H9 (cell line): ENCODE measurements at regions not wholly inside any gene's neighbourhood (a gene's known extent, or its start where the extent isn't known, plus 50 kb on each side); places are given as distances from the start of the nearest gene placed in this dataset.

Experiments
- DNase-seq: peaks from one replicate; pipeline ENCODE4 v3.0.0-alpha.2; 2017
- H2AFZ ChIP-seq: one replicate; pipeline ENCODE4 v1.6.1; 2013; ENCODE audit warnings: mild to moderate bottlenecking, low read length, control low read depth, moderate library complexity
- H2AK5ac ChIP-seq: 2 replicates; pipeline ENCODE4 v1.6.1; 2013; ENCODE audit warnings: low read length, control low read depth, mixed read lengths; ENCODE audit not compliant: insufficient read length
- H2BK120ac ChIP-seq: one replicate; pipeline ENCODE4 v1.6.1; 2013; ENCODE audit warnings: low read depth, mild to moderate bottlenecking, low read length, control low read depth, inconsistent platforms; ENCODE audit not compliant: poor library complexity, severe bottlenecking
- H2BK12ac ChIP-seq: 2 replicates; pipeline ENCODE4 v1.6.1; 2013; ENCODE audit warnings: low read length, control low read depth, mixed read lengths, low read depth; ENCODE audit not compliant: insufficient read length
- H2BK15ac ChIP-seq: 2 replicates; pipeline ENCODE4 v1.6.1; 2013; ENCODE audit warnings: low read depth, low read length, control low read depth
- H2BK20ac ChIP-seq: one replicate; pipeline ENCODE4 v1.6.1; 2013; ENCODE audit warnings: low read depth, mild to moderate bottlenecking, low read length, control low read depth, inconsistent platforms; ENCODE audit not compliant: poor library complexity, severe bottlenecking
- H2BK5ac ChIP-seq: 2 replicates; pipeline ENCODE4 v1.6.1; 2013; ENCODE audit warnings: low read length, control low read depth, mixed read lengths; ENCODE audit not compliant: insufficient read length
- H3K14ac ChIP-seq: 2 replicates; pipeline ENCODE4 v1.6.1; 2013; ENCODE audit warnings: low read length, control low read depth; ENCODE audit not compliant: insufficient read depth
- H3K18ac ChIP-seq: 2 replicates; pipeline ENCODE4 v1.6.1; 2013; ENCODE audit warnings: low read depth, mild to moderate bottlenecking, mixed read lengths, low read length, control low read depth; ENCODE audit not compliant: insufficient read length
- H3K23ac ChIP-seq: 2 replicates; pipeline ENCODE4 v1.6.1; 2013; ENCODE audit warnings: low read length, control low read depth, mixed read lengths, low read depth; ENCODE audit not compliant: insufficient read length
- H3K23me2 ChIP-seq: 2 replicates; pipeline ENCODE4 v1.6.1; 2013; ENCODE audit warnings: low read depth, mild to moderate bottlenecking, mixed read lengths, low read length, control low read depth; ENCODE audit not compliant: insufficient read length, poor library complexity, severe bottlenecking
- H3K27ac ChIP-seq: 2 replicates; pipeline ENCODE4 v1.5.1; 2013; ENCODE audit warnings: low read length, control low read depth, mixed read lengths, low read depth; ENCODE audit not compliant: insufficient read length
- H3K27me3 ChIP-seq: 2 replicates; pipeline ENCODE4 v1.6.1; 2013; ENCODE audit warnings: low read length, control low read depth, inconsistent platforms; ENCODE audit not compliant: insufficient read depth
- H3K4ac ChIP-seq: 2 replicates; pipeline ENCODE4 v1.6.1; 2013; ENCODE audit warnings: low read depth, mild to moderate bottlenecking, control low read depth, inconsistent platforms, low read length, moderate library complexity
- H3K4me1 ChIP-seq: 2 replicates; pipeline ENCODE4 v1.6.1; 2013; ENCODE audit warnings: low read length, control low read depth, inconsistent platforms; ENCODE audit not compliant: insufficient read depth
- H3K4me2 ChIP-seq: 2 replicates; pipeline ENCODE4 v1.6.1; 2013; ENCODE audit warnings: low read length, control low read depth, mixed read lengths; ENCODE audit not compliant: insufficient read length, insufficient read depth
- H3K56ac ChIP-seq: 2 replicates; pipeline ENCODE4 v1.6.1; 2013; ENCODE audit warnings: low read depth, mild to moderate bottlenecking, mixed read lengths, low read length, control low read depth; ENCODE audit not compliant: insufficient read length
- H3K79me1 ChIP-seq: 2 replicates; pipeline ENCODE4 v1.6.1; 2013; ENCODE audit warnings: low read depth, mild to moderate bottlenecking, moderate library complexity, low read length, control low read depth, inconsistent platforms; ENCODE audit not compliant: insufficient read depth, poor library complexity, severe bottlenecking
- H3K79me2 ChIP-seq: 2 replicates; pipeline ENCODE4 v1.6.1; 2013; ENCODE audit warnings: low read length, control low read depth, inconsistent platforms; ENCODE audit not compliant: insufficient read depth
- H3K9ac ChIP-seq: 2 replicates; pipeline ENCODE4 v1.6.1; 2013; ENCODE audit warnings: low read length, control low read depth, mixed read lengths; ENCODE audit not compliant: insufficient read length; ENCODE audit errors: extremely low read depth
- H3K9me3 ChIP-seq: one replicate; pipeline ENCODE4 v1.6.1; 2013; ENCODE audit warnings: low read depth, low read length, inconsistent platforms; ENCODE audit not compliant: control insufficient read depth
- H3T11ph ChIP-seq: one replicate; pipeline ENCODE4 v1.6.1; 2013; ENCODE audit warnings: mild to moderate bottlenecking, low read length, control low read depth, inconsistent platforms
- H4K20me1 ChIP-seq: one replicate; pipeline ENCODE4 v1.6.1; 2013; ENCODE audit not compliant: control insufficient read depth, insufficient read length, insufficient read depth
- H4K5ac ChIP-seq: 2 replicates; pipeline ENCODE4 v1.6.1; 2013; ENCODE audit warnings: low read depth, mild to moderate bottlenecking, mixed read lengths, low read length, control low read depth; ENCODE audit not compliant: insufficient read length
- H4K8ac ChIP-seq: replicated peaks from 2 replicates; pipeline ENCODE4 v1.6.1; 2013; ENCODE audit warnings: low read length, control low read depth, mixed read lengths, low read depth; ENCODE audit not compliant: insufficient read length
- H4K91ac ChIP-seq: 2 replicates; pipeline ENCODE4 v1.6.1; 2013; ENCODE audit warnings: low read depth, mild to moderate bottlenecking, moderate library complexity, mixed read lengths, low read length, control low read depth; ENCODE audit not compliant: insufficient read length
- H3K27ac Mint-ChIP-seq, 3 experiments: 2 replicates in 2 of 3; 3 replicates in 1 of 3; pipeline ENCODE4 v1.8.0; 2020 to 2021; ENCODE audit warnings: mixed read lengths in 3 of 3, mild to moderate bottlenecking in 1 of 3, moderate library complexity in 1 of 3
- H3K27me3 Mint-ChIP-seq: 2 replicates; pipeline ENCODE4 v1.8.0; 2021; ENCODE audit warnings: low read depth, mild to moderate bottlenecking, moderate library complexity, mixed read lengths
- H3K36me3 Mint-ChIP-seq, 3 experiments: 2 replicates in 2 of 3; 3 replicates in 1 of 3; pipeline ENCODE4 v1.8.0; 2020 to 2021; ENCODE audit warnings: low read depth in 3 of 3, mixed read lengths in 3 of 3; ENCODE audit not compliant: insufficient read depth in 1 of 3
- H3K4me1 Mint-ChIP-seq, 2 experiments: 2 replicates each; pipeline ENCODE4 v1.8.0; 2020; ENCODE audit warnings: mixed read lengths in 2 of 2
- H3K4me3 Mint-ChIP-seq, 2 experiments: 2 replicates in 1 of 2; 3 replicates in 1 of 2; pipeline ENCODE4 v1.8.0; 2020 to 2021; ENCODE audit warnings: mild to moderate bottlenecking in 2 of 2, mixed read lengths in 2 of 2, moderate library complexity in 1 of 2
- H3K9me3 Mint-ChIP-seq, 2 experiments: 2 replicates in 1 of 2; 3 replicates in 1 of 2; pipeline ENCODE4 v1.8.0; 2020; ENCODE audit warnings: mild to moderate bottlenecking in 2 of 2, mixed read lengths in 2 of 2, moderate library complexity in 1 of 2
- CTCF ChIP-seq: fragments of 200-600 bp; sonication (generic); conservative IDR thresholded peaks from 3 replicates; pipeline ENCODE4 v1.8.0; 2021; ENCODE audit warnings: antibody characterized with exemption, mild to moderate bottlenecking
- WGBS: extraction: QIAGEN DNeasy Blood & Tissue Kit; methylation state at CpG from one replicate; pipeline ENCODE4 v1.1.7; 2013; ENCODE audit warnings: missing lambda C conversion rate, low lambda C conversion rate, mixed read lengths; ENCODE audit not compliant: insufficient read length; ENCODE audit errors: extremely low coverage; 5-methylcytosine and 5-hydroxymethylcytosine counted together

GRCh38 chr12:19034937-19035336 lies 94.6 kb upstream of the PLEKHA5 start:
- Histone ChIP-seq H3K18ac (no peak overlapping the region), H3K4me1 (no peaks in the 10 kb centered on the region), H3K27me3 (no peaks in the 10 kb centered on the region), H4K8ac (no peak overlapping the region), H3K23me2 (no peaks in the 10 kb centered on the region), H3K4me2 (no peak overlapping the region), H2BK120ac (no peak overlapping the region), H3K4ac (no peak overlapping the region), H3K9ac (no peak overlapping the region), H2AK5ac (no peak overlapping the region), H4K91ac (no peak overlapping the region), H3K14ac (no peak overlapping the region), H3T11ph (no peak overlapping the region), H2BK15ac (no peak overlapping the region), H3K23ac (no peak overlapping the region), H2AFZ (no peak overlapping the region), H3K27ac (no peak overlapping the region), H3K79me2 (no peaks in the 10 kb centered on the region), H3K9me3 (peaks cover 16% of the 10 kb centered on the region), H2BK5ac (no peak overlapping the region), H3K79me1 (no peaks in the 10 kb centered on the region), H3K56ac (no peak overlapping the region), H2BK20ac (no peak overlapping the region), H4K20me1 (no peaks in the 10 kb centered on the region), H4K5ac (no peak overlapping the region), H2BK12ac (no peak overlapping the region)
- Mint-ChIP-seq H3K36me3 (peaks cover 26 to 40% (median 32%) of the 10 kb centered on the region in 3 experiments), H3K9me3 (peaks cover 31 to 35% of the 10 kb centered on the region in 2 experiments), H3K27ac (no peak overlapping the region), H3K4me3 (no peak overlapping the region), H3K27me3 (peaks cover 2% of the 10 kb centered on the region; the same call in 1 of the 2 replicates), H3K4me1 (peaks cover 4 to 6% of the 10 kb centered on the region in 2 experiments; a peak in 3 of 4 replicates)
- no CpG with 5 or more reads among the region's 2 CpGs for WGBS
- no peak for DNase-seq
- TF ChIP-seq CTCF: no peak
